GM18498 (cell line): ENCODE measurements at regions not wholly inside any gene's neighbourhood (a gene's known extent, or its start where the extent isn't known, plus 50 kb on each side); places are given as distances from the start of the nearest gene placed in this dataset.
"Not testable (repeated sequence)": the region's sequence is repeated elsewhere in the genome, so short reads cannot be mapped to it uniquely, and the experiment has no call there.

ENCODE experiments used
- ATAC-seq: cut with Tn5 transposase; IDR thresholded peaks from one replicate; pipeline ENCODE4 v1.9.1; 2021; ENCODE audit warnings: mild to moderate bottlenecking, moderate library complexity; ENCODE audit not compliant: unreplicated experiment

DNA sequence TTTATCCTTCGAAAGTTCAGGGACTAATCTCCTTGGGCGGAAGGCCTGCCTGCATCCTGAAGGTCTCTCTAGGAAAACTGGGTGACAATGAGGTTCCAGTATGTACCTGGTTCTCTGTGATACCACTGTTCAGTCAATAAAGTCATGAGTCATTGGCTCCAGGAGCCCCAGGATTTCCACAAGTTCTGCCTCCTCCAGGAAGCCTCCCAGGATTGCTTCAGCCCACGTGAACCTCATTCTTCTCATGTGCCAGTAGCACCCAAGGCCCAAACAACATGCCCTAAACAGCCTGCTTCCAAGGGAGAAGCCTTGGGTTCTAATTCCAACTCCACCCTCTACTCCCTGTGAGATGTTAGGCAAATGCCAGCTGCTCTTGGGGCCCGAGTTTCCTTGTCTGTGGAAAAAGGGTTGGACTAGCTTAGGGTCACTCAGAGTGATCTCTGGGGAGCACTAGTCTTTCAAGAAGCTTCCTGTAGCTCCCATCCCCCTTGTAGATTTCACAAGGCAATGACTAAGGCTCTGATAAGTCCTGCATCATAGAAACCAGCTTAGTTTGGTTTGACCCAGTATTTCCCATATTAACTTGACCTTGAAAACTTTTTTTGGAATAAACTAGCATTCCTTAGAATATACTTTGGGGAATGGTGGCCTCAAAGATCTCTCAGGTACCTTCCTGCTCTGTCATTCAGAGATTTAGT is 118.3 kb upstream of the ATP2B2 start:
- no peak for ATAC-seq

DNA sequence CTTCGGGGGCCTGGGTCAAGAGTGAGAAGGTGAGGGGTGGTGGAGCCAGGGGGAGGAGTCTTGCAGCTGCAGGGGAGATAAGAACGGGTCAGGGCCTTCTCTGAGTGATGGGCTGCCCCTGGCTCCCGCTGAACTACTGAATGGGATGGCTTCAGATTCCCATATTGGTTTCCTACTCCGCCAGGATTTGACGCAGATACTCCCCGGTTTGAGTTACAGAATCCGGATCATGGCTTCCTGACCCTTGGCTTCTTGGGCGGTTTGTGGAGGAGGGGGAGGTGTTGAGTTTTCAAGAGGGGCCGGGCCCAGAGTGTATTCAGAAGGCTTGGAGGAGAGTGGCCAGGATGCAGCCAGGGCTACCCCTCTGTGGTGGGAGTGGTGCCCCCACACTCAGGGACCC is 119.9 kb upstream of the ATP2B2 start:
- no peak for ATAC-seq

DNA sequence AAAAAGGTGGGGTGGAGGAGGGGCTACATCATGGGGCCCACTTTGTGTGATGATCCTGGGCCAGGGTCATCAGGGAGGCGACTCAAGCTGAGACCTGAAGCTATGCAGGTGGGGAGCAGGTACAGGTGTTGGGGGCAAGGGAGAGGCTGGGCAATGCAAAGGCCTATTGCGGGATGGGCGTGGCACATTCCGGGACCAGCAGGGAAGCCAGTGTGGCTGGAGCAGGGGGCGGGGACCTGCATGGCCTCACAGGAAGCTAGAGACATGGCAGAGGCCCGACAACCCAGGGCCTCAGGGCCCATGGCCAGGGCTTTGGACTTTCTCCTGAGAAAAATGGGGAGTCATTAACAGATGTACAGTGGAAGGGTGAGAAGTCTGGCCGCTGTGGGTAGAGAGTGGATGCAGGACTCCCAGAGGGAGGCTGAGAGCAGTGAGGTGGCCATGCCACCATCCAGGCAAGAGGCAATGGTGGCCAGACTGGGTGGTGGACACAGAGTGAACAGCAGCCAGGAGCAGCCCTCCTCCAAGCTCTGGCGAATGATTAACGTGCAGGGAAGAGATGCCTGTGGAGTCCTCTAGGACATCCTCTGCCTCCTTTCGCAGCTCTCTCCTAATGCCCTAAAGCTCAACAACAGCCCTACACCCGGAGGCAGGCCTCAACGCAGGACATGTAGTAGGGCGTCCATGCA is 122.6 kb upstream of the ATP2B2 start:
- ATAC-seq = no peak

DNA sequence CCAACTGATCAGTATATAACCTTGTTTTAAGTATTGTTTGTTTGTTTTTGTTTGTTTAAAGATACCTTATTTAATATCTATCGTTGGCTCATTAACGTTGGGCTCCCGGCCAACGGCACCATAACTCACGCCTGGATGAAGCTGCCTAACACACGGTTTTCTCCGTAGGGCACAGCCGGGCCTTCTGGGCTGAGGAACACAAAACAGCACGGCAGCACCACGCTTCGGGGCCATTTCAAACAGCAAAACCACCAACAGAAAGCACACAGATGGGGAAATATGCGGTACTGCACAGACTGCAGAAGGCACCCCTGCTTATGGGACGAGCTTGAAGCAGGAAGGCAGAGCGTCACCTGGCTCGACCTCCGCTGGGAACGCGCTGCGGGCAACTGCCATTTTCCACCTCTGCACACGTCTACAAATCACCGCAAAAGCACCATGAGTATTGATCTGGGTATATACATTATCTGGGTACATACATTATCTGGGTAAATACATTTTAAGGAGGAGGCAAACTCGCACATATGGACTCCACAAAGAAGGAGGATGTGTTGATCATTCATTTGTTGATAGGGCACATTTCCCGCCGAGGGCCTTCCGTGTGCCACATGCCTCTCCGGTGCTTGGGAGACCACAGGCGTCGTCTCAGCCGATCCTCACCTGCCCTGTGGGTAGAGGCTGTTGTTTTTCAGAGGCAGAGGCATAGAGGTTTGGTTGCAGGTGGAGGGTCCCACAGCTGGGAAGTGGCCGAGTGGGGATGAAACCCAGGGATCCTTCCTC is 123.7 kb upstream of the ATP2B2 start:
- ATAC-seq = no peak

DNA sequence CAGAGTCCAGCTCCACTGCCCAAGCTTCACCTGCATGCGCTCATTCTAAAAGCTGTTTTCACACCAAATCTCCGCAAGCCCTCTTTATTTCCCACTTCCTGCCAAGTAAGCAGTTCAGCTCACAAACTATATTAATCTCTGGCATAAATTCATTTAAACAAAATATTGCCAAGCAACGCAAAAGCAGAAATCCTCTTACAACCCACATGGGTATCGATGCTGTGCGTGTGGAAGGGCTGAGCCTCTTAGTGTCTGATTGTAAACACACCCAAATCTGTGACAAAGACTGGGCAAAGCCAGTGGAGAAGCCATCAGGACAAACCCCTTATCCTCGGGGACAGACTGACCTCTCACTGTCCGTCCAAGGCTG is 124.3 kb upstream of the ATP2B2 start:
- no peak for ATAC-seq

GRCh38 chr3:10631224-10631623 is 125.8 kb upstream of the ATP2B2 start:
- no peak for ATAC-seq

DNA sequence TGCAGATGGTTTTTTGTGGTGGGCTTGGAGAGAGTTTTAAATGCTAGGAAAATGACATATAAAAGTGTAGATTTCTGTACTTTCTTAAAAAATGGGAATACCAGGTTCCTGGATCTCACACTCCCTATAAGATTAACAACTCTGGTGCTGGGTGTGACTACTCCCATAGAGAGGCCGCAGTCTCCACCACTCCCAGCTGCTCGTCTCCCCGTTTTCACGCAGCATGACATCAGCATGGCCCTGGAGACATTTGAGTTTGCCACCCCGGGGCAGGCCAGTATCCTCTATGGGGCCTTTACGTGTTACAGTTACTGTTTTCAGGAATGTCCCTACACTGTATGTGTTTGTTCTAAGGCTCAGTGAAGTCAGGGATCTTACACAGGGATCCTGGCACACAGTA is 126.7 kb upstream of the ATP2B2 start:
- ATAC-seq = no peak

DNA sequence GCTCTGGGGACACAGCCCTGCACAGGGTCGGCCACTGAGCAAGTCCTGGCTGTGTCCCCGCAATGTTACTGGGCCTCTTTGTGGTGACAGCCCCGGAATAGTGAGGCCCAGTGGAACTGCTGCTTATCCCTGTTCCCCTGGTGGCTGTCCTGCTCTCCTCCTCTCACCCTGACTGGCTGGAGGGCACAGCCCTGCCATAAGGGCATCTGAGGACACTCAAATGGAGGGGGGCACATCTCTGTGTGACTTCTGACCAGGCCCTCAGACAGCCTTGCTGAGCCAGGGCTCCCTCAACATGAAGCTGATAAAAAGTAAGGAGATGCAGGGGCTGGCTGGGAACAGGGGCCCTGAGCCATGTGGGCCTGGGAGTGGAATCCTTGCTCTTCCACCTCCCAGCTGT is 127.4 kb upstream of the ATP2B2 start:
- no peak for ATAC-seq

DNA sequence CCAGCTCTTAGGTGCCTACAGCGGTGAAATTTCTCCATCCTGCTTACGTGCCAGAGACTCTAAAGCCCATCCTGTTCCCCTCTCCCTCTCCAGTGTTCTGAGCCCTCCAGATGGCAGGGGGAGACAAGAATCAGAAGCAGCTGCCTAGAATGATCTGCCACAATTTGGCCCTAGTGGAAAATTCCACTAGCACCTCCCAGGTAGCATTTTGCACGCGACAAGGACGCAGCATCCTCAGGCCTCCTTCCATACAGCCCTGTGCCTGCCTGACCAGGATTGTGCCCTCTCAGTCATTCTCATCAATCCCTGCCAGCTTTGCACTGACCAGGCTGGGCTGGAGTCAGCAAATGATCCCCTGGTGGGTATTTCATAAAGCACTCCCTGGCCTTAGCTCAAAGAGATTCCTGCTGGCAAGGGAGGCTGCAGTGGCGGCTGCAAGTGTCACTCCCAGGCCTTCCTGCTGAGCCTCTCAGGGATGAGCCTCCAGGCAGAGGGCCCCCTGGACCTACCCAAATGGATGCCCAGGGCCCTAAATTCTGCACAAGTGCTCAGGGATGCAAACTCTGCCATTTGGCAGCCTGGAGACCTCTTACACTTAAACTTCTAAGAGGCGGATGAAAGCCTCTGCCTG is 130.2 kb upstream of the ATP2B2 start:
- no peak for ATAC-seq

DNA sequence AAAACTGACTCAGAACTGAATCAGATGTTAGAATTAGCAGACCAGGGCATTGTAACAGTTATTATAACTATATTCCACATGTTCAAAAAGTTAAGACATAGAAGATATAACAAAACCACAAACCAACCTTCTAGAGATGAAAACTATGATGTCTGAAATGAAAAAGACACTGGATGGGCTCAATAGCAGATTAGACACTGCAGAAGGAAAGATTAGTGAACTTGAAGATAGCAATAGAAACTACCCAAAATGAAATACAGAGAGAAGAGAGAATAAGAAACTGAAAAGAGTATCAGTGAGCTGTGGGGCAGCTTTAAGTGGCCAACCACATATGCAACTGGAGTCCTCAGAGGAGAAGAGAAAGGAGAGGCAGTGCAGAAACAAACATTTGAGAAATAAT is 132.0 kb upstream of the ATP2B2 start:
- no peak for ATAC-seq

DNA sequence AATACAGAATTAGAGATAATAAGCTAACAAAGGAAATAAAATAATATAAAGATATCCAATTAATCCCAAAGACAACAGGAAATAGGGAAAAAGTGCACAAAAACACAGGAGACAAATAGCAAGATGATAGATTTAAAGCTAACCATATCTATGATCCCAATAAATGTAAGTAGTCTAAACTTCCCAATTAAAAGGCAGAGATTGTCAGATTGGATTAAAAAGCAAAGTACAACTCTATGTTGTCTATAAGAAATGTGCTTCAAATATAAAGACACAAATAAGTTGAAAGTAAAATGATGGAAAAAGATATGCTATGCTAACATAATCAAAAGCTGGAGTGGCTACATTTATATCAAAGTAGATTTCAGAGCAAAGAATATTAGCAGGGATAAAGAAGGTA is 133.1 kb upstream of the ATP2B2 start:
- no peak for ATAC-seq

DNA sequence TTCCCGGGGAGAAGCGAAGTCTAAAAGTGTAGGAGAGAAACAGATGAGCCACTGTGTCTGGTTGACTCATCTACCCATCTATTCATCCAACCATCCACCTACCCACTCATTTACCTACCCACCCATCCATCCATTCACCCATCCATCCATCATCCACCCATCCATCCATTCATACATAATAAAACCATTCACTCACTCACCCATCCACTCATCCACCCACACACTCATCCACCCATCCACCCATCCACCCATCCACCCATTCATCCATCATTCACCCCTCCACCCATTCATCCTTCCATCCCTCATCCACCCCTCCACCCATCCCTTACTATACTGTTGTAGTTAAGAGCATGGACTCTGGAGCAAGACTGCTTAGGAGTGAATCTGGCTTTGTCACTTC is 136.4 kb upstream of the ATP2B2 start:
- no peak for ATAC-seq

- no peak for ATAC-seq
Measured at GRCh38 chr3:10644189-10644588, 138.8 kb upstream of the ATP2B2 start.

DNA sequence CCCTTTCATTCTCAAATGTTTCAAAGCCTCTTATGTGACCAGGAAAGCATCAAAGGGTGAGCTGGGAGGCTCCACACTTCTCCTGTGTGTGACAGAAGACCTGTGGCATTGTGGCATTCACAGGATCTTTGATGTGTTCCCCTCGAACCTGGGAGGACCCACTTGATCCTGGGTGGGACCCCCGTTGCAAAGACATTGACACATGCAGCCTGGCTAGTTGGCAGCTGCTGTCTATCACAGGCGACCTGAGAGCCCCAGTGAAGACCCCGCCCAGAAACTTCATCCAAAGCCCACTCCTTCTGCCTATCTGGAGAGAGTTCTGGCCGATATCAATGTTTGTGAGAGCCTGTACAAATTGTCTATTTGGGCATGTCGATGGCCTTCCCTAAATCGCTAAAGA is 140.4 kb upstream of the ATP2B2 start:
- ATAC-seq = no peak

GRCh38 chr3:10646531-10647335 is 141.3 kb upstream of the ATP2B2 start:
- ATAC-seq = no peak

- no peak for ATAC-seq
Measured at GRCh38 chr3:10647376-10647775, 142.0 kb upstream of the ATP2B2 start.

- no peak for ATAC-seq
Measured at GRCh38 chr3:10648181-10648580, 142.8 kb upstream of the ATP2B2 start.

GRCh38 chr3:10649463-10649862 is 144.1 kb upstream of the ATP2B2 start:
- not testable (repeated sequence) for ATAC-seq

GRCh38 chr3:10651506-10651905 is 146.1 kb upstream of the ATP2B2 start:
- no peak for ATAC-seq

- ATAC-seq = no peak
Measured at GRCh38 chr3:10653241-10653640, 147.9 kb upstream of the ATP2B2 start.
